GM21529 (cell line): ENCODE measurements at regions not wholly inside any gene's neighbourhood (a gene's known extent, or its start where the extent isn't known, plus 50 kb on each side); places are given as distances from the start of the nearest gene placed in this dataset.
"Not testable (repeated sequence)": the region's sequence is repeated elsewhere in the genome, so short reads cannot be mapped to it uniquely, and the experiment has no call there.

Experiments
- ATAC-seq: cut with Tn5 transposase; IDR thresholded peaks from one replicate; pipeline ENCODE4 v1.9.1; 2021; ENCODE audit not compliant: unreplicated experiment

DNA sequence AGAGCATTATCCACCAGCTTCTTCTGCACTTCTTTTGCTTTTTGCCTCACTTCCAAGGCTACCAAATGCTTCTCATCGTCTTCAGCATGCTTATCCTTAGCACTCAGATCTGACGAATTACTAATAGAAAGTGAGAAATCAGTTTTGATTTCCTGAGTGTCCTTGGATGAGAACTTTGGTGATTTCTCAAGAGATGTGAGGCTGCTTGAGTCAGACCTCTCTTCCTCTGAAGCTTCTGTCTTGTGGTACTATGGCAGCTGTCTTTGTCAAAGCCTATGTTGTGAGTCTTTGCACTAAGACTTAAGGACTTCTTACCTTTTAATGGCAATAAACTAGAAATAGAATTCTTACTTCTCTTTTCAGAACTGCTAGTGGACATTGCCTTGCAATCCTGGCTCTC is 169.9 kb downstream of the CPE start:
- ATAC-seq: no peak

DNA sequence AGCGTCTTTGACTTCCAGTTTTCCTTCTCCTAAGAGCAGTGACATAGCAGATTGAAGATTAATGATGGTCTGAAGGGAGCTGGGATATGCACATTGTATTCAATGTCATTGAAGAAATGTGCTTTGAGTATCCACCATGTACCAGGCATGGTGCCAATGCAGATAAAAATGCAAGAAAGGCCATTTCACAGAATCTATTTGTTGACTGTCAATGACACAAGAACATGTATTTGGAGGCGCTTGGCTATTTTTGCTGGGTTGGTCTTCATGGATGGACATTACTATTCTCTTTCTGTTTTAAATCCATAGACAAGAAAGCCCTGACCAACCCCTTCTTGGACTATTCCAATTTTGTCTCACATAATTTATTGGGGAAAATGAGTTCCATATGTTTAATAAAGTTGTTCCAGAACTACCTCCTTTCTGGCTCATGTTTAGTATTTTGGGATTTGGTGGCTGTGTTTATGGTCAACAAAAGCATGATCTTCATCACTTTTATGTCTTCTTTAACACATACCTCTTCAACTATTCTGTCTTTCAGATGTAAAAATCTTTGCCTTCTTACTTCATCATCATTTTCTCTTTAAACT is 174.5 kb downstream of the CPE start:
- no peak for ATAC-seq

GRCh38 chr4:165555302-165555701 is 176.5 kb downstream of the CPE start:
- no peak for ATAC-seq

DNA sequence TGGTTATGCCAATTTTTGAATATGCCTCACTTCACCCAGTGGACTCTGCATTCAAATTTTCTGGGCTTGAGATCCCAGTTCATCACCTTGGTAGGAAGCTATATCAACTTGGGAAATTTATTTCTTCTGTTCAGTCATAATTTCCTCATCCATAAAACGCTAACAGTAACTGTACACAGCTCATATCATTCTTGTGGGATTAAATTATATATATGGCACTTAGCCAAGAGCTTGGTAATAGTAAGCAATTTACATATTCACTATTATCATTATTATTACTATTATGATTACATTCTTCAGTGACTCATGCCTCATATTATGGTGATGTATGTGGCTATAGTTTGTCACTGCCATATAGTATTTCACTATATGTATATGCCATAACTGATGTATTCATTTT is 177.6 kb downstream of the CPE start:
- ATAC-seq: no peak

GRCh38 chr4:165560941-165561340 is 182.1 kb downstream of the CPE start:
- ATAC-seq: no peak

GRCh38 chr4:165563851-165564250 is 185.0 kb downstream of the CPE start:
- ATAC-seq: no peak

DNA sequence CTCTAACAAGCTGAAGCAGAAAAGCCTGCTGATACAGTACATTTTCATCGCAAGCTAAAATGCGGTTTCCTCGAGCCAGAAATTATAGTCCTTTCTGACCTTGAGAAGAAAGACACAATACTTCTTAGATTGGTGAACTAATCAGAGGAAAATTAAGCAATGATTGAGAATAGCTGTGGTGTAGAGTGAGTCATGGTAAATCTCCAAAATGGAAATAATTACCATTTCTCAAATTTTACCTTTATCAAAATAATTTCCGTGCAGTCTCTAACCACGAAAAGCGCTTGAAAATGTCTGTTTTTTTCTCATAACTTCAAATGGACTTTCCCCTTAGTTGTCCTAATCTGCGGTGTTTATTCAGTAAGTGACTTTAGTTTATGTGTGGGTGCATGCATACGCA is 190.2 kb downstream of the CPE start:
- ATAC-seq: no peak

- not testable (repeated sequence) for ATAC-seq
Measured at GRCh38 chr4:165571476-165571875, 192.7 kb downstream of the CPE start.

DNA sequence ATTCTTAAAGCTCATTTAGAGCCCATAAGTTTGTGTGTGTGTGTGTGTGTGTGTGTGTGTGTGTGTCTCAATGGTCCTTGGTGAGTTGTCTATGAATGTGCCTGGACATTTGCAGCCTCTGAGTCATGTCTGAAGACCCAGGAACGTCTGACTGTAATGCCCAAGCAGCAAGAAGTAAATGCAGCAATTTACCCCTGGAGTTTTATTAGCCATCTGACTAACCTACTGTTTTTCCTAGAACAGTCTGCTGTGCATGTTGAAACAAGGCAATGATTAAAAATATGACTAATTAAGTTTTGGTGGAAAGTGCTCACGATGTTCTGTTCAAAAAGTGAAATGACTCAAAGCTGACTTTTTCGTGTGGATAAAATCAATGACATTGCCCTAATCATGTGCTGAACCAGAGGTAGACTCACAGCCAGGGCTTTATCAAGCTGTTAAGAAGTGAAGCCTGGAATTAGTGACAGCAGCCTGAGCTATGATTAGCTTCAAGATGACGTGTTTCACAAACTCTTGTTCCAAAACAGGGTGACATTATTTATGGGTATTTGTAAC is 201.6 kb downstream of the CPE start:
- no peak for ATAC-seq

- no peak for ATAC-seq
Measured at GRCh38 chr4:165583341-165583740, 204.5 kb downstream of the CPE start.

GRCh38 chr4:165584916-165585315 is 206.1 kb downstream of the CPE start:
- no peak for ATAC-seq

- no peak for ATAC-seq
Measured at GRCh38 chr4:165588534-165589315, 209.9 kb downstream of the CPE start.

GRCh38 chr4:165592386-165592785 is 213.6 kb downstream of the CPE start:
- ATAC-seq: no peak

DNA sequence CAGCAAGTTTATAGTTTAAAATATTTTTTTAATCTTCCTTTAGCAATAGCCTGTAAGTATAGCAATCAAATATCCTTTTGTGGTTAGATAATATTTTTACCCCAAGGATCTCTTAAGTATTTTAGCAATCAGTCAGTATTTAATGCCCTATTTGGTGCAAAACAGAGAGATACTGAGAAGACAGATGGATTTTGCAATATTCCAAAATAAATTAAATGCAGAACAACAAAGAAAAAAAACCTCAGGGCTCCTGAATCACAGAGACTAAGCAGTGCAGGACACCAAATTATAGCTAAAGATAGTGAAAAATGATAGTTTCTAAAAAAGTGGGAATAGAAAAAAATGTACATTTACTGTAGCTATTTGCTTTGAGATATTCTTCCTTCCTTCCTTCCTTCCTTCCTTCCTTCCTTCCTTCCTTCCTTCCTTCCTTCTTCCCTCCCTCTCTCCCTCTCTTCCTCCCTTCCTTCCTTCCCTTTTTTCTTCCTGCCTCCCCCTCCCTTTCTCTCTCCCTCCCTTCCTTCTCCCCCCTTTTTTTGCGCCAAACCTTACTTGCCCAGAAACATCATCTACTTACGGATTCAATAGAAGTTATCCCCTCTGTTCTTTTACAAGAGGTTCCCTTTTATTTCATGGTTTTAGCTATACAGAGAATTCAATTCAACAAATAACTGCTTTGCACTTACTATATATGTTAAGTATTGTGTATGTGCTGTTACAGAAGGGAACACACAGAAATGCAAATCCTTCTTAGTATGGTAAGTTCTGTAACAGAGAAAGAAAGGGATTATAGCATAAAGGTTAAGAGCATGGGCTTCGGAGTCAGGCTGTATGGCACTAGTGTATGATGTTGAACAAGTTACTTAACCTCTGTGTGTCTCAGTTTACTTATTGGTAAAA is 219.0 kb downstream of the CPE start:
- ATAC-seq: no peak

DNA sequence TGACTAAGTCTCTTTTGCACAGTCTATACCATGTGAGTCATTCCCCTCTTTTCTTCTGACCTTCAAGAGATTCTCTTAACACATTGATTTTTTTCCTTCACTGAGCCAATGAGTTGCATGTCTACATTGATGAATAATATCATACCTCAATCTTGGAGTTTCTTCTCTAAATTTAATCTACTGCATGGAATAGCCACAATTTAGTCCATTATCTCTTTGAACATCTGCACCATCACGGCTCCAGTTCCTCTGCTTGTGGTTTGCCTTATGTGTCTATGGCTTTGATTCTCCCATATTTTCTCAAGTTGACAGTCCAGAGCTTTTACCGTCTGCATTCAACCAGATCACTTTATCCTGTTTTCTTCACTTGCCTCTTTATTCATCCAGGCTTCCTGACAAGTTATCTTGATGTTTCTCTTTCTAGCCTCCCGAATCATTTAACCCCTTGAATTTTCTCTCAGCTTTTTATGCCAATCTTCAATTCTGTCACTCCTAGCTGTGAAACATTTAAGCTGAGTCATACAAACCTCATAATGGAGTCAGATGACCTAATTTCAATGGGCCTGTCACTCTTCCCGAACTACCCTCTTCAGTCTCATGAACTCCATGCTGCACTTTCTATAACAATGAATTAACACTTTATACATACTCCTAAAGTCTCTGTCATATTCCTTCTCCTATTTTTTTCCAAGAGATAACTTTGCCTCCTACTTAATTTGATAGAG is 222.3 kb downstream of the CPE start:
- no peak for ATAC-seq

DNA sequence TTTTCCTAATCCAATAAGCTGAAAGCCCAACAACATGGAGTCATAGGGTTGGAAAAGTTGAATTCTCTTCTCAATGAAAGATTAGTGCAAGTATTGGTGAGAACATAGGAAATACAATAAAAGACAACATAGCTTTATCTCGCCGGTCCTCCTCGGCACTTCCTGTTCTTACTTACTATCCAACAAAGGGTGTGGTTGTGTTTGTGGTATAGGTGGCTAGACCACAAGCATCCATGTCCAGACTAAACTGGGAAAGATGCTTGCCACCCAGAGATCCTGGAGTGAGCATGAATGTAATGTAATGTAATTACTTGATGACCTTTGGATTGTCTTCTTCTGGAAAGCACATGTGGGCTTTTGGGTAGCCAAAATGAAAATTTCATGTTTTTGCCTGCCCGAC is 223.8 kb downstream of the CPE start:
- ATAC-seq: no peak

DNA sequence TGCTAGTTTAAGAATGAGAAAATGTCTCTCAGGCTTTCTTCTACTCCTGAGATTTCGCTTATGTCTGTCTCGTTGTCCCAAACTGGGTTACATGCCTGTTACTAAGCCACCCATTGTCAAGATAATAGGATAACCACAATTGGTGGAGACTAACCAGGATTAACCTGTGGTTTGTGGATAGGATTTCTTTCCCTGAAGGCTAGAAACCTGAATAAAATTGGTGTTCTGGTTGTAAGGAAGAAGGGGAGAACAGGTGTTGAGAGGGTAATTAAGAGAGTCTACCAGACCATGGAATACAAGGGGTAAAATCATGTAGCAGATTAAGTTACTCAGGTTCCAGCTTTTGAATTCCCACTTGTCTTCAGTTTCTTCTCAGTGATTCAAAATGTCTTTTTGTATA is 225.4 kb downstream of the CPE start:
- no peak for ATAC-seq

GRCh38 chr4:165605811-165606210 is 227.0 kb downstream of the CPE start:
- ATAC-seq: no peak

DNA sequence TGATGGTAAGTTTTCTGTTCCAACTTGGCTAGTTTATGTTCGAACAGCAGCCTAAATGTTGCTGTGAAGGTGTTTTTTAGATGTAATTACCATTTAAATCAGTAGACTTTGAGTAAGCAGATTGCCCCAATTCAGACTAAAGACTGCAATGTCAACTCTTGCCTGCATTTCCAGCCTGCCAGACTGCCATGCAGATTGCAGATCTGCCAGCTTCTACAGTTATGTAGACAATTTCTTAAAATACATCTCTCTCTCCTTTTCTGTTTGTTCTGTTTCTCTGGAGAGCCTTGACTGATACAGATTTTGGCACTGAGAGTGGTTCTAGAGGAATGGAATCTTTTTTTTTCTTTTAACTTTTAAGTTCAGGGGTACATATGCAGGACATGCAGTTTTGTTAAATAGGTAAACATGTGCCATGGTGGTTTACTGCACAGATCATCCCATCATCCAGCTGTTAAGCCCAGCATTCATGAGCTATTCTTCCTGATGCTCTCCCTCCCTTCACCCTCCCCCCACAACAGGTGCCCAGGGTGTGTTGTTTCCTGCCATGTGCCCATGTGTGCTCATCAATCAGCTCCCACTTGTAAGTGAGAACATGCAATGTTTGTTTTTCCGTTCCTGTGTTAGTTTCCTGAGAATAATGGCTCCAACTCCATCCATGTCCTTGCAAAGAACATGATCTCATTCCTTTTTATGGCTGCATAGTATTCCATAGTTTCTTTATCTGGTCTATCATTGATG is 227.8 kb downstream of the CPE start:
- ATAC-seq: no peak

DNA sequence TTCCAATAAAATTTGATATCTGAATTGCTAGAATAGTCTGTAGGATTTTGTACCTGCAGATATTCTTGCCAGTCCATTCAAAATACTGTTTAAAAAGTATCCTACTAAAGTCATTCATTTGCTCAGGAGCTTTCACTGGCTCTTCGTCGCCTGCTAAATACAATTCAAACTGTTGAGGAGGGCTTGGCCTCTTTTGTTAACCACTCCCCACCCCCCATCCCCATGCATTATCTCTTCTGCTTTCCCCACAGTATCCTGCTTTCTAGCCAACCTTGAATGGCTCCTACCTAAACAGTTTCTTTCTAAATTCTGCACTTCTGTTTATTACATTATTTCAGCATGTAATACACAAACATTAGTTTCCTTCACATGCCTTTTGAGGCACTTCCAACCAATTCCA is 230.8 kb downstream of the CPE start:
- ATAC-seq: no peak
